GM19025 (cell line): ENCODE measurements at regions not wholly inside any gene's neighbourhood (a gene's known extent, or its start where the extent isn't known, plus 50 kb on each side); places are given as distances from the start of the nearest gene placed in this dataset.
"Not testable (repeated sequence)": the region's sequence is repeated elsewhere in the genome, so short reads cannot be mapped to it uniquely, and the experiment has no call there.

Experiments
- ATAC-seq: cut with Tn5 transposase; IDR thresholded peaks from one replicate; pipeline ENCODE4 v1.9.1; 2021; ENCODE audit warnings: mild to moderate bottlenecking, low read depth, moderate library complexity; ENCODE audit not compliant: unreplicated experiment

DNA sequence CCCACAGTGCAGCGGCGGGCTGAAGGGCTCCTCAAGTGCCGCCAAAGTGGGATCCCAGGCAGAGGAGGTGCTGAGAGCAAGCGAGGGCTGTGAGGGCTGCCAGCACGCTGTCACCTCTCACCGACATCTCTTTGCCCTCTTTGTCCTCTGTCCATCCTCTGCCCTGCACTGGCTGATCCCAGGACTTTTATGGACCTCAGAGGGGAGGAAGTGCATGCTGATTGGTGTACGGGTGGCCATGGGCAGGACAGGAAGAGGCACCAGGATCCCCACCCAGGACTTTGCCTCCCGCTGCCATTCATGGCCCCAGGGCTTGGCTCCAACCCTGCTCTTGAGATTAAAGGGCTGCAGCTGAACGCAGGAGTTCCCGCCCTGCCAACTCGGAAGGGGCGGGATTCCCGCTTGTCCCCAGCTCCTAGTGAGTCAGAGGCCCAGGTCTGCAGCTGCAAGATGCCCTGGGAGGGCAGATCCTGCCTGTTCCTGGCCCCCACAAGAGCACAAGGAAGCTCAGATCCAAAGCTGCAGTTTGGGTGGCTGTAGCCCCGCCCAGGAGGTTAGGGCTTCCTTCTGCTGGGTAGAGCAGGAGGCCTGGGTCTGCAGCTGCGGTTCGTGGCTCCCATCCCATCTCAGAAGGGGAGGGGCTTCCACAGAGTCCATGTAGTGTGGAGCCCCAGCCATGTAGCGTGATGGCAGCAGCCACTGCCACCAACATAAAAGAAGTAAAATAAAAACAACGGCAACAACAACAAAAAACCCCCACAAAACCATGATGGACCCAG, 1716.7 kb downstream of the SLITRK1 start:
- no peak for ATAC-seq

DNA sequence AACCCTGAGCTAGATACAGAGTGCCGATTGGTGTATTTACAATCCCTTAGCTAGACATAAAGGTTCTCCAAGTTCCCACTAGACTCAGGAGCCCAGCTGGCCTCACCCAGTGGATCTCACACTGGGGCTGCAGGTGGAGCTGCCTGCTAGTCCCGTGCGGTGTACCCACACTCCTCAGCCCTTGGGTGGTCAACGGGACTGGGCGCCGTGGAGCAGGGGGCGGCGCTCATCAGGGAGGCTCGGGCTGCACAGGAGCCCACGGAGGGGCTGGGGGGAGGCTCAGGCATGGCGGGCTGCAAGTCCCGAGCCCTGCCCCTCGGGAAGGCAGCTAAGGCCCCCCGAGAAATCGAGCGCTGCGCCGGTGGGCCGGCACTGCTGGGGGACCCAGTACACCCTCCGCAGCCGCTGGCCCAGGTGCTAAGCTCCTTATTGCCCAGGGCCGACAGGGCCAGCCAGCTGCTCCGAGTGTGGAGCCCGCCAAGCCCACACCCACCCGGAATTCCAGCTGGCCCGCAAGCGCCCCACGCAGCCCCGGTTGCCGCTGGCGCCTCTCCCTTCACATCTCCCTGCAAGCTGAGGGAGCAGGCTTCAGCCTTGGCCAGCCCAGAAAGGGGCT, 1717.4 kb downstream of the SLITRK1 start:
- not testable (repeated sequence) for ATAC-seq

DNA sequence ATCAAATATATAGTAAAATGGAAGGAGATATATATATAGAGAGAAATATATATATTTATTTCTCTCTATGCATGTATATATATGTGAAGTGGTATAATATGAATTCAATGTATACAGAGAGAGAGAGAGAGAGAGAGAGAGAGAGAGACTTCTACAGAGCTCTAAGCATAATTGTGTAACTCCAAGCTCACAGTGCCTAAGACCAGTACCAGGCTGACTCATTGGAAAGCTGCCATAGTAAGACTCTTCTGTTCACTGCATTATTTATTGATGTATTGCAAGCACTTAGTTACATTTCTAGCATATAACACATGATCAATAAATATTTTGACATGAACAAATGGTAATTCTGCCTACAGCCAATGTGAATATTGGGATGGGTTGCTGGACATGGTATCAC, 1734.7 kb downstream of the SLITRK1 start:
- ATAC-seq, result no peak

DNA sequence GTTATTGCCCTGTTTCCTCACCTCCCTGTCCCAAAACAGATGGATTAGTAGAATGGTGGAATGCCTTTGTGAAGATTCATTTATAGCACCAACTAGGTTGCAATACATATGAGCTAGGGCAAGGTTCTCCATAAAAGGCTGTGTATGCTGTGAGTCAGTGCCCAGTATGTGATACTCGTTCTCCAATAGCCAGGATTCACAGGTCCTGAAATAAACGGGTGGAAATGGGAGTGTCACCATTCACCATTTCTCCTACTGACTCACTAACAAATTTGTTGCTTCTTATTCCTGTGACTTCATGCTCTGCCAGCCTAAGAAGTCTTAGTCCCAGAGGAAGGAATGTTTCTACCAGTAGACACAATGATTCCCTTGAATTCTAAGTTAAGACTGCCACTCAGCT, 1745.4 kb downstream of the SLITRK1 start:
- no peak for ATAC-seq

DNA sequence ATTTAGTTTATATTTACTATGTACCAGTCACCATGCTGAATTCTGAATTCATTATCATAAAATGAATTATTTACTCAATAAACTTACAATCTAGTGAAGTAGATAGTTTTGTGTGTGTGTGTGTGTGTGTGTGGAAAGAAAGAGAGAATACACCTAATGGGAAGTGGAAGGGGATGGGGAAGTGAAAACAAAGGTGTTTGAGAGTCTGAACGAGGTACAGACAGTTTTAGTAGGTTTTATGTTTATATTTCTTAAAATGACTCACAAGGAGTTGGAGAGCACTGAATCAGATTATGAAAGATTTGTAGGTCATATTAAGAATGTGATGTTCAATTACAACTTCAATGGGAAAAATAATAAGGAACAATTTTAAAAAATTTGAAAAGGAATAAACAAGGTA, 1753.0 kb downstream of the SLITRK1 start:
- ATAC-seq, result no peak

DNA sequence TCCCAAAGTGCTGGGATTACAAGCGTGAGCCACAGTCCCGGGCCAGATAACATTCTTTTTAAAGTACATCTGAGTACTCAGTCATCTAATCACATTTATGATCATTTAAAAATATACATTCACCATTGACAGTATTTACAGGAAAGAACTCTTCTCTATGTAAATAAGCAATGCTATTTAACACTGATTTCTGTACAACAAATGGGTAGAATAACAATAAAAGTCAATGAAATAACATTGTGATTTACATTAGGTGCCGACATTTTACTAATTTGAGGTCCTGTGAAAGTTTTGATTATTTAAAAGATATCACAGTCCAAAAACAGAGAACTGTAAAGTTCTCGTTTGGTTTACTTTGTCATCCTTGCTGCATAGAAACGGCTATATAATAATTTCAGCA, 1763.7 kb downstream of the SLITRK1 start:
- no peak for ATAC-seq

DNA sequence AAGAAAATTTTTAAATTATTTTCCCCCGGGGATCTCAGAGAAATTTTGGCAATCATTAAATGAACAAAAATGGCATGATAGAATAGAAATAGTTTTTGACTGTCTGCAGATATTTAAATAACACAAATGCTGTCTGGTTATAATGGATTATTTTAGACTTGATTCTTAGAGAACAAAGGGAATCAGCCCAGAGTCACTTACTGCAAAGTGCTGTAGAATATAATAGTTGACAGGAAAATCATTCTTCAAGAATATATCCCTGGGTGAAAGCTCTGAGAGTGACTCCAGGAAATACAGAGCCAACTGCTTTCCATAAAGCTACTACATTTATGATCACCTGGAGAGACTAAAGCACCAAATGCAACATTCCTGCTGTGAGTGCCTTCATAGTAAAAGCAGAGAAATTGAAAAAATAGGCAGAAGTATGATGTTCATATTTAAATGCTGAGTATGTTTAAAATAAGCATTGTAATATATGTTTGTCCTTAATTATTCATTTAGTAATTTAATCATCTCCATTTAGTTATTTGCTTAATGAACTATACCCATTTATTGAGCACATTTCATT, 1765.8 kb downstream of the SLITRK1 start:
- no peak for ATAC-seq

DNA sequence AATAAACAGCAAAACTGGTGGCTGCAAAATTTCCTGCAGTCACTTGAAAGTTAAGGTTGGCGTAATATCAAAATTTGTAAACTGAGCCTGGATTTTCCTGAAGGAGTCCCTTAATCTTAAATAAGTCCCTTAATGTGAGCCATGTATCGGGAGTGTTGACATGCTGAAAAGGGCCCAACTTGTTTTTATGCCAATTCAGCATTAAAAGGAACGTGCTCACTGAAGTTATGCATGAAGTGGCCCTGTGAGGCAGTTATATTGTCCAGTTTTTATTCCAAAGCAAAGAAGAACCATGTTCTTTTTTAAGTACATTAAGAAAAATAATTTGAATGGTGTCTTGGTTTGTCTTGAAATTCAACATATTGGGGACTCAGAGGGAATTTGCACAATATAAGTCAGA, 1766.9 kb downstream of the SLITRK1 start:
- ATAC-seq, result no peak

DNA sequence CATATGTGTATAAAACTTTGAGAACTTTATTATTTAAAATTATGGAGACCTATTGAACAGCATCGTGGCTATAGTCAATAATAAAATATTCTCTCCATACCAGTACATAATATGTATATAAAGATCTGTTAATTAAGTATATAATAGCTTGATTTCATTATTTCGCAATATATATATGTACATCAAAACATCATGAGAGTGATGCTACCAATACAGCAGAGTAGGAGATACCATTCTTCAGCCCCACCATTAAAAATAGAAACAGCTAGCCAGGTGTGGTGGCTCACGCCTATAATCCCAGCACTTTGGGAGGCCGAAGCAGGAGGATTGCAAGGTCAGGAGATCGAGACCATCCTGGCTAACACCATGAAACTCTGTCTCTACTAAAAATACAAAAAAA, 1755.3 kb upstream of the SPRY2 start:
- ATAC-seq, result no peak

DNA sequence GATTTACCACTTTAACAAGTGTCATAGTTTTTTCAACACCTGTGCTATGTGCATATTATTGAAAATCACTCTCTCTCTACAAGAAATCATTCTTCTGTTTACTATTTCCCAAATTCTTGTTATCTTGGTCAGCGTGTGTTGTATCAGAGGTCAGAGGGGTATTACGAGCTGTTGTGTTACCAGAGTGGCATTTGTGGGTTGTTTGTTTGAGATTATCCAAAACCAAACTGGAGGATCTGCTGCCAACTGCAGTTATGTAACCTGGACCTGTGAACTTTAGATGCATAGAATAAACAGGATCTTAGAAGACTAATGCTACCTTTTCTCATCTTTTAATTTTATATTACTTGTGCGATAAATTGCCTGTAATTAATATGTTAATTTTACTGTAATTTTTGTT, 1751.4 kb upstream of the SPRY2 start:
- ATAC-seq, result no peak

DNA sequence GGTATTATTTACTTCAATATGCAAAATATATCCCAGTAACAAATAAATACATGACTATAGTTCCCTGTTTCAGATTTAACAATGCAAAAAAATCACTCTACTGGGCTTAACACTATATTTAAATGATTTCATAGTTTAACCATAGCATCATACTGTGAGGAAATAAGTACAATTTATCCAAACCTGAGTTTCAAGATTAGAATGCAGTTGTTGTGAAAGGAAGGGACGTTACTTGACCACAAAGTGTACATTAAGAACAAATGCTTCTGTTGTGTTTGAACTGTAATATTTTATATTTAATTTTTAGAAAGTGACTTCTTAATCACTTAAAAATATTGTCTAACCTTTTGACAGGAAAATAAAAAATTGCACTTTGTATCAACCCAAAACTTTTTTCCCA, 1747.9 kb upstream of the SPRY2 start:
- no peak for ATAC-seq

DNA sequence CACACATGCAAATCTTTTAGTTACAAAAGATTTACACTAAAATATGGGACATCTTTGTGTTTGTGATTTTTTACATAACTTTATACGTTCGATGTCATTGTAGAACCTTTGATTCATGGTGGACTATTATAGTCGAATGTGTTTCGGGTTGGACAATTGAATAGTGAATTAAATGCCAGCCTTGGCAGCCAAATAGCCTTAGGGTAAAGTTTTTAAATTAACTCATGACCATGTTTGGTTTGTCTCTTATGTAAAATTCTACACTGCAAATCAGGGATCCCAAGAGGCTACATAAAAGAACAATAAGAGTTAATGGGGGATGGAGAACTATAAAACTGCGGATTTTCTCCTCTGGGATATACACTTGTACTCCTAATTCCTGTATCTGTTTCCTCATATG, 1735.6 kb upstream of the SPRY2 start:
- ATAC-seq, result no peak

DNA sequence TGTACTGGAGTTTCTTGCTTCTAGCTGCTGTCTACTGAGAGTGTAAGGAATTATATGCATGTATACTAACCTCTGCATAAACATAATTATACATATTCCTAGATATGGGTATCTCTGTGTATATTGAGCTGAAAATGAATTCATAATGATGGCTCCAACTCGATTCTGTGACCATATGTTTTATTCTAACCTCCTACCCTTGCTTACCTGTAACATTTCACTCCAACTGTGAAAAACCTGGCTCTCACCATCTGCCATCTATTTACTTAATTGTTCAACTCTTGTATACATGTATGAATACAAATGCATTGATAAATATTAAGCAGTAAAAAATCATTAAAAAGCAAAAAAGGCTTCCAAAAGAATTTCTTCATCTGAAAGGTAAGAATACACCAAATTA, 1729.5 kb upstream of the SPRY2 start:
- no peak for ATAC-seq

DNA sequence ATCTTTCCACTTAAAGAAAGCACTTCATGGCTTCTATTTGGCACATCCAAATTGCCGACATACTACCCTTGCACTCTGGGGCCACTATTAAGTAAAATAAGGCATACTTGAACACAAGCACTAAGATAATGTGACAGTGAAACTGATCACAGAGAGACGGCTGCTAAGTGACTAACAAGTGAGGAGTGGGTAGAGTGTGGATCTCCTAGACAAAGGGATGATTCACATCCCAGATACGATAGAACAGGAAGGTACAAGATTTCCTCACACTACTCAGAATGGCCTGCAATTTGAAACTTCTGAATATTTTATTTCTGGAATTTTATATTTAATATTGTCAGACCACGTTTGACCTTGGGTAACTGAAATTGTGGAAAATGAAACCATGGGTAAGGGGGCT, 1721.8 kb upstream of the SPRY2 start:
- no peak for ATAC-seq

DNA sequence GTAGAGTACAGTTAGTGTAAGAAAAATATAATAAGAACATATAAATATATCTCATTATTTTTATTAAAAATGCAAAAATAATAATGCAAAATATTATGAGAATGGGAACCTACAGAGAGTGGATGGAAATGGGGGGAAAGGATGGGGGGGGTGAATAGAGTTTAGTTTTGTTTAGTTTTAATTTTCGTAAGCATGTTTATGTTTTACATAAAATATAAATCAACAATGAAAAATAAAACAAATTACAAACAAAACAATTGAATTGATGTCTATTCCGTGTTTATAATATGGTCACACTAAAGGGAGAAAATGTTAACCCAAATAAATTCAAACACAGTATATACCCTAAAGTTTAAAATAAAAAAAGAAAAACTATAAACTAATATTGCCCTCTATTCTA, 1717.4 kb upstream of the SPRY2 start:
- ATAC-seq, result no peak

DNA sequence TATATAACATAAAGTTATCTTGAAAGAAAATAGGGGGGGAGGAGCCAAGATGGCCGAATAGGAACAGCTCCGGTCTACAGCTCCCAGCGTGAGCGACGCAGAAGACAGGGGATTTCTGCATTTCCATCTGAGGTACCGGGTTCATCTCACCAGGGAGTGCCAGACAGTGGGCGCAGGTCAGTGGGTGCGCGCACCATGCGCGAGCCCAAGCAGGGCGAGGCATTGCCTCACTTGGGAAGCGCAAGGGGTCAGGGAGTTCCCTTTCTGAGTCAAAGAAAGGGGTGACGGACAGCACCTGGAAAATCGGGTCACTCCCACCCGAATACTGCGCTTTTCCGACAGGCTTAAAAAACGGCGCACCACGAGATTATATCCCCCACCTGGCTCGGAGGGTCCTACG, 1704.4 kb upstream of the SPRY2 start:
- ATAC-seq, result not testable (repeated sequence)

DNA sequence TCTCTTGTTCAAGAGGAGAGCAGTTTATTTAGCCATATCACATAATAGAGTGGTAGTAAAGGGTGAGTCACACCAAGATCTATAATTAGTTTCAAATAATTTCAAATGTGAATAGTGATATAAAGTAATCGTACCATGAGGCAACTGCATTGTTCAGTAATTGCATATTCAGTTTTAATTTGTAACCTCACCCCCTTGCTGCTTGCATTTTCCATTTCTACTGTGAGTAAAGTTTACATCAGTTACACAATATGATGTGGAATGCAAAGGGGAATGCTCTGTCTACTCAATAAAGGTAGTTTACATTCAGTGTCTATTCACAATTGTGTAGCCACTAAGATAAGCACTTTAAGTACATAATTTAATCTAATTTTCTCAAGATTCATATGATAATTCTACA, 1695.7 kb upstream of the SPRY2 start:
- ATAC-seq, result no peak

DNA sequence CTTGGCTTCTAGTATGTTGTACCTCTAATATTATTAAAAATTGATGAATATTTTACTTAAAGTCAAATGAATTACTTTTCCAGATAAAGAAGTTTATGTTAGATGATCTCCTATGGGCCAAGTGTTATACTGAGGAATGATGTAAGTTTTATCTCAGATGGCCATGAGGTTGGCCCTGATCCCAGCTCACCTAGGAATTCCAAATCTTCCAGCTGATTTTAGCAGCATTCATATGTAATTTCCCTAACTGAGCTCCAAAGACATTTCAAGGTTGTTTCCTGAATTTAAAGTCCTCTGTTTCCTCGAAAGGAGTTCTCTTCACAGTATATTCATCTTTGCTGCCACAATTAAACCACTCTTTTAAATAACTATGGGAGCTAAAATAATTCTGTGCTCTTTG, 1670.4 kb upstream of the SPRY2 start:
- ATAC-seq, result no peak

DNA sequence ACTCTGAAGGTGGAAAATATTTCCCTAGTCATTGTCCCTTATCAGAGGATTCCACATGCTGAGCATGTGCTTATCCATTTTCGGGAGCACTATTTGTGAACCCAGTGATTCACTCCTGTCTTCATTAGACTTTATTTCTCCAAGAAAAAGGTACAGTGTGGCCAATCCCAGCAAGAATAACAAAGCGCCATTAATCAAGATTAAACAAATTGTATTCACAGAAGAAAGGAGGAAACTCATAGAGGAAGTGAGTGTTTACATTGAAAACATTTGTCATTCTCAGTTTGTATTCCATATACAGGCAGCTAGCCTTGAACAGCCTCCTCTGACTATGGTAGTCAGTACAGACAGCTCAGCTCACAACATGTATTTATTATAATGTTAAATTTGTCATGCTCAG, 1669.9 kb upstream of the SPRY2 start:
- ATAC-seq, result no peak

DNA sequence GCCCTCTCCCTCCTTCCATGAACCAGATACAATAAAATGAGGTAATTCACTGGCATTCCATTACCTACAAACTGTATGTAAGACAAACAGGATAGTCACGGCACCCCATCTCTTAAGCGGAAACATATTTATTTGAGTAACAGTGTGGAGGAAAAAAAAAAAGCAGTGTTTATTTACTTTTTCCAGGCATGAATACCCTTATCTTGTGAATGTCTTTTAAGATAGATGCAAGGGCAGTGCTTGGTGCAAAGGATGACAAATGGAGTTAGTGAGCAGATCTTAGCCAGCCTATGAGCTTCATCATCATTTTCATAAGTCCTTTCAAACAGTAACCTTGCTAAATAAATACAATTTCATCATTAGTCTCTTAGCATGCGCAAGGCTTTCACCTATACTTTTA, 1661.8 kb upstream of the SPRY2 start:
- ATAC-seq, result no peak

DNA sequence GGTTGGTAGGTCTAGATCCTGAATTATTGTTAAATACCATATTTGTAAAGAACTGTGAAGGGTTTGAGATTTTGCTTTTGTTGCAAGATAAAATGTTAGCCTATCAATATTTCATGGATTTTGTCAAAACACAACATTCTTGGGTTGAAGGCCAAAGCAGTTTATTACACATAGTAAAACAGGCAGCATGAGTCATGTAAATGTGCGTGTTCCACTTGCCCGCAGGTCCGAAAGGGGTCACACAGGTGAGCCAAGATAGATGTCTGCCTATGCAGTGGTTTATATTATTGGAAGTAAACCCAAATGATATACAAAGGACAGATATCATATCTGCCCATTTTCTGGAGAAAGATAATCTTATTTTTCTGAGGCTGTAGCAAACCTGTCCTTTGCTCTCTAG, 1654.4 kb upstream of the SPRY2 start:
- ATAC-seq, result no peak

DNA sequence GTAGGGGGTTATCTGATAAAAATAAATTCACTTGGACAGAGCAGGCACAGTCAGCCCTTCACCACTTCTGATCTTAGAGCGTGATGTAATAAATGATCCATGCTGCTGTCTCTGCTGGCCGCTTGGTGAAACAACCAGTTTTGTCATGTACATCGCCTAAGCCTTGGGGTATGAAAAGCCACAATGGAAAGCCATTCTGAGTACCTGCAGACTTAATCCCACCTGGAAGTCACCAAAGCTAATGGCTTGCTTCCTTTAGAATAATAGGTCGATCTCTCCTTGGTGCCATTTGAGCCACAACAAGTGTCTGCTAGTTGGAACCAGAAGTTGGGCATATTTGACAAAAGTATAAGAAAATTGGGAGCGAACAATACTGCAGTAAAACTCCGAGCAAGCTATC, 1649.7 kb upstream of the SPRY2 start:
- no peak for ATAC-seq
